ENCODE measurements at regions not wholly inside any gene's neighbourhood (a gene's known extent, or its start where the extent isn't known, plus 50 kb on each side); places are given as distances from the start of the nearest gene placed in this dataset.

DNA sequence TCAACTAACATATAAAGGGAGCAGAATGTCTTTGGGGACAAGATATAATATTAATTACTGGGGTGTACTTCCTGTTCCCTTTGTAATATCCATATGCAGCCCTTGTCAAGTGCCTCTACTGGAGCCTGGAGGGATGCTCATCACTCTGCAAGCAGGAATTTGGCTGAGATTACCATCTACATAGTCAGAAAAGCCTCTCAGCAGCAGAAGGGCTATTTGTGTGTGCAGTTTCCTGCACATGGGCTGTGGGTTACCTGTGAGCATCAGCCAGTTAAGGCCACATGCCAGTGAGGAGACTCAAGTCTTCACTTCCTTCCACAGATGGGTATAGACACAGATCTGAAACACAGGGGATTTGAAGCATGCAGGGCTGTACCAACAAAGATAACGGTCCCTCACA is 278.1 kb upstream of the PLSCR5 start:
- no peak overlapping the region for H3K18ac ChIP-seq (ENCODE audit: low read length)
- no peak overlapping the region for H2BK15ac ChIP-seq (replicated peaks; ENCODE audit: low read depth)
- no peak overlapping the region for H2AK5ac ChIP-seq (ENCODE audit: low read length)
- no peaks in the 10 kb centered on the region for H3K79me2 ChIP-seq (ENCODE audit: control insufficient read depth, insufficient read depth, low read length)
- H4K5ac ChIP-seq (ENCODE audit: low read length) = no peak overlapping the region
- no peak overlapping the region for H3K23ac ChIP-seq (ENCODE audit: low read length)
- no peaks in the 10 kb centered on the region for H3K4me1 ChIP-seq (ENCODE audit: control insufficient read depth, low read depth, low read length)
- H3K27ac ChIP-seq (ENCODE audit: low read depth, low read length) = no peak overlapping the region
- no peak overlapping the region for H3K4me2 ChIP-seq (ENCODE audit: low read length)
- no peaks in the 10 kb centered on the region for H3K36me3 ChIP-seq (ENCODE audit: control insufficient read depth, insufficient read depth, low read length)
- DNase-seq = no peak
- no peak overlapping the region for H2BK5ac ChIP-seq (ENCODE audit: low read length)
- H3K56ac ChIP-seq (ENCODE audit: low read length) = no peak overlapping the region
- H2BK120ac ChIP-seq (ENCODE audit: low read depth, low read length) = no peak overlapping the region
- no CpG with 5 or more reads among the region's 1 CpG for WGBS (ENCODE audit: extremely low coverage, insufficient coverage, low lambda C conversion rate)
- H3K79me1 ChIP-seq (ENCODE audit: low read length) = no peaks in the 10 kb centered on the region
- no peak overlapping the region for H3K4me3 ChIP-seq (ENCODE audit: low read length)
- H3K27me3 ChIP-seq (ENCODE audit: insufficient read depth, low read length, poor library complexity) = no peaks in the 10 kb centered on the region
- H4K8ac ChIP-seq (ENCODE audit: low read depth, low read length) = no peak overlapping the region
- no peak overlapping the region for H3K9ac ChIP-seq (ENCODE audit: low read length)
- no peak overlapping the region for H3K4ac ChIP-seq (ENCODE audit: low read depth, low read length)

DNA sequence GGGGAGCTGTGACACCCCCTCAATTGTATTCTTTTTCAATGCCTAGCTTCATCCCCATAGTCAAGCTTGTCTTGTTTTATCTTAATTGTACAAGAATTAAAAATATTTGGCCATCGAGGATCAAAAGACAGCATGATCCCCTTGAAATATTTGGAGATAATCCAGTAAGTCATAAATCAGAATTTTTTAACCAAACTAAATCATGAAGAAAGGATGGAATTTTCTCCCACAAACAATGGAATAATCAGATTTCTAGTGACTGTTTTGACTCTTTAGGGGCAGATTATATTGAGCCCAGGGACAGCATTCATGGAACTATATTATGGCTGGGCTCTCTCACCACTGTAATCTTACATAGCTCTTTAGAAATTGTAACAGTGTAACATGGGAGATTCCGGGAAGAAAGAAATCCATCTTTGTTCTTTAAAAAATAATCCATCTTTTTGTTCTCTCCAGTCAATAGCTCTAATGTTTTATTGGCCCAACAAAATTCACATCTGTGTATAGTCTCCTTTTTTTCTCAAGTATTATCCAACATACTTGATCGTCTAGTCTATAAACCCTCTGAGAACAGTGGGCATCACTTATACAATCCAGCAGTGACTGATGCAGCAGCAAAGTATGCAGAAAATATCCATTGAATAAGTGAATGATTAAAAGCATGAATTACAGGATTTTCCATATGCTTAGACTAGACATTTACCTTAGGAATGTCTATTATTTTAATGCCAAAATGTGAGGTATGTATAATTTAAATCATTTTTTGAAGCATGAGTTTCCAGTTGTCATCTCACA is 277.0 kb upstream of the PLSCR5 start:
- Histone ChIP-seq H3K79me1 (ENCODE audit: low read length) (no peaks in the 10 kb centered on the region), H3K36me3 (ENCODE audit: control insufficient read depth, insufficient read depth, low read length) (no peaks in the 10 kb centered on the region), H3K18ac (ENCODE audit: low read length) (no peak overlapping the region), H3K4me1 (ENCODE audit: control insufficient read depth, low read depth, low read length) (no peaks in the 10 kb centered on the region), H2AK5ac (ENCODE audit: low read length) (no peak overlapping the region), H2BK120ac (ENCODE audit: low read depth, low read length) (no peak overlapping the region), H4K5ac (ENCODE audit: low read length) (no peak overlapping the region), H3K23ac (ENCODE audit: low read length) (no peak overlapping the region), H2BK5ac (ENCODE audit: low read length) (no peak overlapping the region), H2BK15ac (replicated peaks; ENCODE audit: low read depth) (no peak overlapping the region), H3K27ac (ENCODE audit: low read depth, low read length) (no peak overlapping the region), H3K9ac (ENCODE audit: low read length) (no peak overlapping the region), H3K79me2 (ENCODE audit: control insufficient read depth, insufficient read depth, low read length) (no peaks in the 10 kb centered on the region), H3K4me2 (ENCODE audit: low read length) (no peak overlapping the region), H3K4ac (ENCODE audit: low read depth, low read length) (no peak overlapping the region), H3K27me3 (ENCODE audit: insufficient read depth, low read length, poor library complexity) (no peaks in the 10 kb centered on the region), H4K8ac (ENCODE audit: low read depth, low read length) (no peak overlapping the region), H3K4me3 (ENCODE audit: low read length) (no peak overlapping the region), H3K56ac (ENCODE audit: low read length) (no peak overlapping the region)
- no CpG with 5 or more reads among the region's 3 CpGs for WGBS (ENCODE audit: extremely low coverage, insufficient coverage, low lambda C conversion rate)
- no peak for DNase-seq

DNA sequence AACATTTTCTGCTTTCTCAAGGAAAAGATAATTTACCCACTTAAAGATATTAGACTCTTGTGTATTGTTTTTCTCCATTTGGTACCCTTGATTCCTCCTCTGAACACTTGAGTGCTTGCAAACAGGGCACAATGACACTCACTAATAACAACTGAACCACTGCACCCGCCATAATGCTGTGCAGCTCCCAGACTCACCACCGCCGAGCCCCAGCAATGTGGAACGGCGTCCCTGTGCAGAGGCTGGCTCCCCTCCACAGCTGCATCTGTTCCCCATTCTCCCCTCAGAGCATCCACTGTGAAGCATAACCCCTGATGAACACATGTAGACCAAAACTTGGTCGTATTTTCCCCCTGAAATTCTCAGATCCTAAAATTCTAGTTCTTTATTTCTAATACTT is 276.2 kb upstream of the PLSCR5 start:
- no peak overlapping the region for H2BK15ac ChIP-seq (replicated peaks; ENCODE audit: low read depth)
- no peak overlapping the region for H2AK5ac ChIP-seq (ENCODE audit: low read length)
- no peak overlapping the region for H3K23ac ChIP-seq (ENCODE audit: low read length)
- H3K27me3 ChIP-seq (ENCODE audit: insufficient read depth, low read length, poor library complexity) = no peaks in the 10 kb centered on the region
- no peak overlapping the region for H4K5ac ChIP-seq (ENCODE audit: low read length)
- DNase-seq = no peak
- no peak overlapping the region for H3K27ac ChIP-seq (ENCODE audit: low read depth, low read length)
- H3K9ac ChIP-seq (ENCODE audit: low read length) = no peak overlapping the region
- H3K79me1 ChIP-seq (ENCODE audit: low read length) = no peaks in the 10 kb centered on the region
- no peak overlapping the region for H2BK120ac ChIP-seq (ENCODE audit: low read depth, low read length)
- no peak overlapping the region for H3K56ac ChIP-seq (ENCODE audit: low read length)
- H3K18ac ChIP-seq (ENCODE audit: low read length) = no peak overlapping the region
- WGBS (ENCODE audit: extremely low coverage, insufficient coverage, low lambda C conversion rate) = no CpG with 5 or more reads among the region's 6 CpGs
- H4K8ac ChIP-seq (ENCODE audit: low read depth, low read length) = no peak overlapping the region
- no peak overlapping the region for H3K4me3 ChIP-seq (ENCODE audit: low read length)
- no peak overlapping the region for H2BK5ac ChIP-seq (ENCODE audit: low read length)
- no peak overlapping the region for H3K4ac ChIP-seq (ENCODE audit: low read depth, low read length)
- H3K79me2 ChIP-seq (ENCODE audit: control insufficient read depth, insufficient read depth, low read length) = no peaks in the 10 kb centered on the region
- H3K36me3 ChIP-seq (ENCODE audit: control insufficient read depth, insufficient read depth, low read length) = no peaks in the 10 kb centered on the region
- H3K4me1 ChIP-seq (ENCODE audit: control insufficient read depth, low read depth, low read length) = no peaks in the 10 kb centered on the region
- H3K4me2 ChIP-seq (ENCODE audit: low read length) = no peak overlapping the region

- H3K4ac ChIP-seq (ENCODE audit: low read depth, low read length) = no peak overlapping the region
- H3K18ac ChIP-seq (ENCODE audit: low read length) = no peak overlapping the region
- H2BK5ac ChIP-seq (ENCODE audit: low read length) = no peak overlapping the region
- H3K4me1 ChIP-seq (ENCODE audit: control insufficient read depth, low read depth, low read length) = no peaks in the 10 kb centered on the region
- no peak overlapping the region for H2BK15ac ChIP-seq (replicated peaks; ENCODE audit: low read depth)
- H3K27me3 ChIP-seq (ENCODE audit: insufficient read depth, low read length, poor library complexity) = no peaks in the 10 kb centered on the region
- no peak overlapping the region for H3K23ac ChIP-seq (ENCODE audit: low read length)
- no peak overlapping the region for H2BK120ac ChIP-seq (ENCODE audit: low read depth, low read length)
- no peak for DNase-seq
- H3K56ac ChIP-seq (ENCODE audit: low read length) = no peak overlapping the region
- H4K8ac ChIP-seq (ENCODE audit: low read depth, low read length) = no peak overlapping the region
- H3K36me3 ChIP-seq (ENCODE audit: control insufficient read depth, insufficient read depth, low read length) = no peaks in the 10 kb centered on the region
- no peak overlapping the region for H3K9ac ChIP-seq (ENCODE audit: low read length)
- no peak overlapping the region for H3K4me3 ChIP-seq (ENCODE audit: low read length)
- no peak overlapping the region for H3K4me2 ChIP-seq (ENCODE audit: low read length)
- H4K5ac ChIP-seq (ENCODE audit: low read length) = no peak overlapping the region
- H3K27ac ChIP-seq (ENCODE audit: low read depth, low read length) = no peak overlapping the region
- H2AK5ac ChIP-seq (ENCODE audit: low read length) = no peak overlapping the region
- no peaks in the 10 kb centered on the region for H3K79me2 ChIP-seq (ENCODE audit: control insufficient read depth, insufficient read depth, low read length)
- no peaks in the 10 kb centered on the region for H3K79me1 ChIP-seq (ENCODE audit: low read length)
Observed at GRCh38 chr3:146873748-146874147, 268.6 kb upstream of the PLSCR5 start.

GRCh38 chr3:146865175-146865755 is 260.1 kb upstream of the PLSCR5 start:
- no peak overlapping the region for H2BK5ac ChIP-seq (ENCODE audit: low read length)
- no peak overlapping the region for H3K18ac ChIP-seq (ENCODE audit: low read length)
- peak; percentile 46 for DNase-seq
- no peak overlapping the region for H4K8ac ChIP-seq (ENCODE audit: low read depth, low read length)
- H2BK120ac ChIP-seq (ENCODE audit: low read depth, low read length) = no peak overlapping the region
- H3K9ac ChIP-seq (ENCODE audit: low read length) = no peak overlapping the region
- no peak overlapping the region for H3K23ac ChIP-seq (ENCODE audit: low read length)
- H3K27me3 ChIP-seq (ENCODE audit: insufficient read depth, low read length, poor library complexity) = no peaks in the 10 kb centered on the region
- no peak overlapping the region for H3K27ac ChIP-seq (ENCODE audit: low read depth, low read length)
- WGBS (ENCODE audit: extremely low coverage, insufficient coverage, low lambda C conversion rate) = no CpG with 5 or more reads among the region's 7 CpGs
- H4K5ac ChIP-seq (ENCODE audit: low read length) = no peak overlapping the region
- no peak overlapping the region for H3K4me3 ChIP-seq (ENCODE audit: low read length)
- H3K4ac ChIP-seq (ENCODE audit: low read depth, low read length) = no peak overlapping the region
- no peak overlapping the region for H3K56ac ChIP-seq (ENCODE audit: low read length)
- no peaks in the 10 kb centered on the region for H3K79me1 ChIP-seq (ENCODE audit: low read length)
- no peaks in the 10 kb centered on the region for H3K79me2 ChIP-seq (ENCODE audit: control insufficient read depth, insufficient read depth, low read length)
- H2BK15ac ChIP-seq (replicated peaks; ENCODE audit: low read depth) = no peak overlapping the region
- no peak overlapping the region for H2AK5ac ChIP-seq (ENCODE audit: low read length)
- no peak overlapping the region for H3K4me2 ChIP-seq (ENCODE audit: low read length)
- H3K36me3 ChIP-seq (ENCODE audit: control insufficient read depth, insufficient read depth, low read length) = no peaks in the 10 kb centered on the region
- H3K4me1 ChIP-seq (ENCODE audit: control insufficient read depth, low read depth, low read length) = no peaks in the 10 kb centered on the region

- WGBS (ENCODE audit: extremely low coverage, insufficient coverage, low lambda C conversion rate) = no CpG with 5 or more reads among the region's 3 CpGs
- no peaks in the 10 kb centered on the region for H3K79me1 ChIP-seq (ENCODE audit: low read length)
- H3K79me2 ChIP-seq (ENCODE audit: control insufficient read depth, insufficient read depth, low read length) = no peaks in the 10 kb centered on the region
- no peak overlapping the region for H3K27ac ChIP-seq (ENCODE audit: low read depth, low read length)
- no peak overlapping the region for H3K4me2 ChIP-seq (ENCODE audit: low read length)
- no peak overlapping the region for H3K18ac ChIP-seq (ENCODE audit: low read length)
- no peak overlapping the region for H3K4me3 ChIP-seq (ENCODE audit: low read length)
- no peak overlapping the region for H2BK15ac ChIP-seq (replicated peaks; ENCODE audit: low read depth)
- H3K9ac ChIP-seq (ENCODE audit: low read length) = no peak overlapping the region
- no peak overlapping the region for H3K23ac ChIP-seq (ENCODE audit: low read length)
- no peak overlapping the region for H4K5ac ChIP-seq (ENCODE audit: low read length)
- no peak overlapping the region for H2BK5ac ChIP-seq (ENCODE audit: low read length)
- H3K4ac ChIP-seq (ENCODE audit: low read depth, low read length) = no peak overlapping the region
- H4K8ac ChIP-seq (ENCODE audit: low read depth, low read length) = no peak overlapping the region
- no peak overlapping the region for H2AK5ac ChIP-seq (ENCODE audit: low read length)
- H3K56ac ChIP-seq (ENCODE audit: low read length) = no peak overlapping the region
- no peak overlapping the region for H2BK120ac ChIP-seq (ENCODE audit: low read depth, low read length)
- no peak for DNase-seq
- no peaks in the 10 kb centered on the region for H3K36me3 ChIP-seq (ENCODE audit: control insufficient read depth, insufficient read depth, low read length)
- no peaks in the 10 kb centered on the region for H3K27me3 ChIP-seq (ENCODE audit: insufficient read depth, low read length, poor library complexity)
- H3K4me1 ChIP-seq (ENCODE audit: control insufficient read depth, low read depth, low read length) = no peaks in the 10 kb centered on the region
Observed at GRCh38 chr3:146861262-146861661, 256.1 kb upstream of the PLSCR5 start.

Measured in mesendoderm (in vitro differentiated cells).